Spleen (tissue), 7 donors: ENCODE measurements at regions not wholly inside any gene's neighbourhood (a gene's known extent, or its start where the extent isn't known, plus 50 kb on each side); places are given as distances from the start of the nearest gene placed in this dataset.
A peak's percentile ranks its signal among the peaks of the same experiment; 100 is the strongest.

ENCODE experiments used
- POLR2A ChIP-seq, 3 donors: fragments of 450-650 bp; IDR thresholded peaks; one replicate each; pipeline ENCODE4 v1.5.1; 2017; ENCODE audit warnings: antibody characterized with exemption in 3 of 3, mild to moderate bottlenecking in 1 of 3
- POLR2AphosphoS5 ChIP-seq, 3 donors: sonication (generic); formaldehyde crosslinking; IDR thresholded peaks; one replicate each; pipeline ENCODE4 v1.5.1; 2017; ENCODE audit warnings: antibody characterized with exemption in 3 of 3
- TF ChIP-seq, protein P1 (sequence below), 11 experiments: fragments of 200-600 bp in 7 of 11; fragments of 450-650 bp in 4 of 11; sonication (generic) in 4 of 11; IDR thresholded peaks in 8 of 11; conservative IDR thresholded peaks in 3 of 11; 1 replicate in 7 of 11; 2 replicates in 4 of 11; pipeline versions ENCODE4 v1.4.0 to v1.8.0; 2016 to 2021; ENCODE audit warnings: antibody characterized with exemption in 11 of 11, inconsistent platforms in 4 of 11, mild to moderate bottlenecking in 1 of 11
- donor health status: DM: no; HTN: no; CAD: no; lungs with moderate emphysema.
- donor health status: DM: no; HTN: no; CAD: no.
- donor health status: DM: no; HTN: no; CAD: no.

- TF ChIP-seq, protein P1, sequence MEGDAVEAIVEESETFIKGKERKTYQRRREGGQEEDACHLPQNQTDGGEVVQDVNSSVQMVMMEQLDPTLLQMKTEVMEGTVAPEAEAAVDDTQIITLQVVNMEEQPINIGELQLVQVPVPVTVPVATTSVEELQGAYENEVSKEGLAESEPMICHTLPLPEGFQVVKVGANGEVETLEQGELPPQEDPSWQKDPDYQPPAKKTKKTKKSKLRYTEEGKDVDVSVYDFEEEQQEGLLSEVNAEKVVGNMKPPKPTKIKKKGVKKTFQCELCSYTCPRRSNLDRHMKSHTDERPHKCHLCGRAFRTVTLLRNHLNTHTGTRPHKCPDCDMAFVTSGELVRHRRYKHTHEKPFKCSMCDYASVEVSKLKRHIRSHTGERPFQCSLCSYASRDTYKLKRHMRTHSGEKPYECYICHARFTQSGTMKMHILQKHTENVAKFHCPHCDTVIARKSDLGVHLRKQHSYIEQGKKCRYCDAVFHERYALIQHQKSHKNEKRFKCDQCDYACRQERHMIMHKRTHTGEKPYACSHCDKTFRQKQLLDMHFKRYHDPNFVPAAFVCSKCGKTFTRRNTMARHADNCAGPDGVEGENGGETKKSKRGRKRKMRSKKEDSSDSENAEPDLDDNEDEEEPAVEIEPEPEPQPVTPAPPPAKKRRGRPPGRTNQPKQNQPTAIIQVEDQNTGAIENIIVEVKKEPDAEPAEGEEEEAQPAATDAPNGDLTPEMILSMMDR (IDR thresholded peaks at IDR 0.05 in 8 of 11, conservative IDR thresholded peaks at IDR 0.05 in 3 of 11) = peak in 3 of 11 experiments; percentile 5 to 20 (median 13)
- no peak for TF ChIP-seq POLR2AphosphoS5 (IDR thresholded peaks at IDR 0.05)
- TF ChIP-seq POLR2A (IDR thresholded peaks at IDR 0.05) = no peak
These were observed 226.8 kb downstream of the LMX1A start for GRCh38 chr1:165129568-165130164.
